ENCODE measurements at regions not wholly inside any gene's neighbourhood (a gene's known extent, or its start where the extent isn't known, plus 50 kb on each side); places are given as distances from the start of the nearest gene placed in this dataset.

DNA sequence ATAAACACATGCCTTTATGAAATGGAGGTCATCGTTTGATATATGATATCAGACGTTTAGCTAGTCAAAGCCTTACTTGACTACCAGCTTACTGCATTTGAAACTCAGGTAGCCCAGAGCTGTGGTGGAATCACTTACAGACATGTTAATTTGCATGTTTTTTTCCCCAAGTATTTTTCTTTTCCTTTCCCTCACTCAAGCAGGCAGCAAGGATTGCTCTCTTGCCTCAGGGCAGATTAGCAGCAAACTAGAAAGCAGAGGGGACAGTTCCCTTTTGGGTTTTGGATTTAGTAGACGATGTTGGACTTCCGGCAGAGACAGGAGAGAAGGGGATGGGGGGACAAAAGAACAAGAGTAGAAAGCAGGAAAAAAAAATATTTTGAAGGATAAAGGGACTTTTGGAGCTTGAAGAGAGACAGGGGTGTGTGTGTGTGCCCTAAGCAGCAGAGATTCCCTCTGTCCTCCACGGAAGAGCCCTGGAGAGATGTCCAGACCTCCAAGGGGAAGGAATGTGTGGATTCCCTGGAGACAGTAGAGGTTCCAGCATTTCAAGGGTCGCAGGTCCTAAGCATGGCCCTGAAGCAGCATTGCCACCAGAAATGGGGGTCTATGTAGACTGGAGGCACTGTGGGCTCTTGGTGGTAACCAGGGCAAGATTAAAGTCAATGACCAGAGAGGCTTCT is 86.8 kb upstream of the CADPS start (continued):
- TF ChIP-seq, protein P1, sequence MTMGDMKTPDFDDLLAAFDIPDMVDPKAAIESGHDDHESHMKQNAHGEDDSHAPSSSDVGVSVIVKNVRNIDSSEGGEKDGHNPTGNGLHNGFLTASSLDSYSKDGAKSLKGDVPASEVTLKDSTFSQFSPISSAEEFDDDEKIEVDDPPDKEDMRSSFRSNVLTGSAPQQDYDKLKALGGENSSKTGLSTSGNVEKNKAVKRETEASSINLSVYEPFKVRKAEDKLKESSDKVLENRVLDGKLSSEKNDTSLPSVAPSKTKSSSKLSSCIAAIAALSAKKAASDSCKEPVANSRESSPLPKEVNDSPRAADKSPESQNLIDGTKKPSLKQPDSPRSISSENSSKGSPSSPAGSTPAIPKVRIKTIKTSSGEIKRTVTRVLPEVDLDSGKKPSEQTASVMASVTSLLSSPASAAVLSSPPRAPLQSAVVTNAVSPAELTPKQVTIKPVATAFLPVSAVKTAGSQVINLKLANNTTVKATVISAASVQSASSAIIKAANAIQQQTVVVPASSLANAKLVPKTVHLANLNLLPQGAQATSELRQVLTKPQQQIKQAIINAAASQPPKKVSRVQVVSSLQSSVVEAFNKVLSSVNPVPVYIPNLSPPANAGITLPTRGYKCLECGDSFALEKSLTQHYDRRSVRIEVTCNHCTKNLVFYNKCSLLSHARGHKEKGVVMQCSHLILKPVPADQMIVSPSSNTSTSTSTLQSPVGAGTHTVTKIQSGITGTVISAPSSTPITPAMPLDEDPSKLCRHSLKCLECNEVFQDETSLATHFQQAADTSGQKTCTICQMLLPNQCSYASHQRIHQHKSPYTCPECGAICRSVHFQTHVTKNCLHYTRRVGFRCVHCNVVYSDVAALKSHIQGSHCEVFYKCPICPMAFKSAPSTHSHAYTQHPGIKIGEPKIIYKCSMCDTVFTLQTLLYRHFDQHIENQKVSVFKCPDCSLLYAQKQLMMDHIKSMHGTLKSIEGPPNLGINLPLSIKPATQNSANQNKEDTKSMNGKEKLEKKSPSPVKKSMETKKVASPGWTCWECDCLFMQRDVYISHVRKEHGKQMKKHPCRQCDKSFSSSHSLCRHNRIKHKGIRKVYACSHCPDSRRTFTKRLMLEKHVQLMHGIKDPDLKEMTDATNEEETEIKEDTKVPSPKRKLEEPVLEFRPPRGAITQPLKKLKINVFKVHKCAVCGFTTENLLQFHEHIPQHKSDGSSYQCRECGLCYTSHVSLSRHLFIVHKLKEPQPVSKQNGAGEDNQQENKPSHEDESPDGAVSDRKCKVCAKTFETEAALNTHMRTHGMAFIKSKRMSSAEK (CRISPR knock-in tag; IDR thresholded peaks at IDR 0.05; ENCODE audit: borderline replicate concordance), result no peak
- TF ChIP-seq HMGA2 (CRISPR knock-in tag; IDR thresholded peaks at IDR 0.05) (no peak), ZNF416 (CRISPR knock-in tag; IDR thresholded peaks at IDR 0.05) (no peak), NFATC4 (CRISPR knock-in tag; IDR thresholded peaks at IDR 0.05) (no peak), ZNF671 (CRISPR knock-in tag; IDR thresholded peaks at IDR 0.05) (no peak)
- TF ChIP-seq, protein P2, sequence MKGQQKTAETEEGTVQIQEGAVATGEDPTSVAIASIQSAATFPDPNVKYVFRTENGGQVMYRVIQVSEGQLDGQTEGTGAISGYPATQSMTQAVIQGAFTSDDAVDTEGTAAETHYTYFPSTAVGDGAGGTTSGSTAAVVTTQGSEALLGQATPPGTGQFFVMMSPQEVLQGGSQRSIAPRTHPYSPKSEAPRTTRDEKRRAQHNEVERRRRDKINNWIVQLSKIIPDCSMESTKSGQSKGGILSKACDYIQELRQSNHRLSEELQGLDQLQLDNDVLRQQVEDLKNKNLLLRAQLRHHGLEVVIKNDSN (CRISPR knock-in tag; IDR thresholded peaks at IDR 0.05), result no peak

DNA sequence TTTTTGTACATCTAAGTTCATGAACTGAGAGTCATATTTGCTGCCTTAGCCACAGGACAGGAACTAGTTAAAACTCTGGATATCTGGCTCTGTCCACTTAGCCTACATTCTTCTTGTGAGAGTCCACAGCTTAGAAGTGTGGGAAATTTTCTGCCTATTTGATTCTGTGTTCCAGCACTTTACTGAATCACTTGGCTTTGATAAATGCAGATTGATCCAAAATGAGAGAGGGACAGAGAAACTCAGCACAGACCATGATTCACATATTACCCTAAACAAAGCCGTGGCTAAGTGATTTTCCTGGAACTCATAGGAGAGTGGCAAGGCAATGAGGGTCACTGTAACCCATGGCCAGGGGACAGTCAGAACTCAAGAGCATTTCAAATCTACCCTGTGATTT is 87.5 kb upstream of the CADPS start:
- no peak overlapping the region for H3K4me3 Mint-ChIP-seq
- TF ChIP-seq, protein P3, sequence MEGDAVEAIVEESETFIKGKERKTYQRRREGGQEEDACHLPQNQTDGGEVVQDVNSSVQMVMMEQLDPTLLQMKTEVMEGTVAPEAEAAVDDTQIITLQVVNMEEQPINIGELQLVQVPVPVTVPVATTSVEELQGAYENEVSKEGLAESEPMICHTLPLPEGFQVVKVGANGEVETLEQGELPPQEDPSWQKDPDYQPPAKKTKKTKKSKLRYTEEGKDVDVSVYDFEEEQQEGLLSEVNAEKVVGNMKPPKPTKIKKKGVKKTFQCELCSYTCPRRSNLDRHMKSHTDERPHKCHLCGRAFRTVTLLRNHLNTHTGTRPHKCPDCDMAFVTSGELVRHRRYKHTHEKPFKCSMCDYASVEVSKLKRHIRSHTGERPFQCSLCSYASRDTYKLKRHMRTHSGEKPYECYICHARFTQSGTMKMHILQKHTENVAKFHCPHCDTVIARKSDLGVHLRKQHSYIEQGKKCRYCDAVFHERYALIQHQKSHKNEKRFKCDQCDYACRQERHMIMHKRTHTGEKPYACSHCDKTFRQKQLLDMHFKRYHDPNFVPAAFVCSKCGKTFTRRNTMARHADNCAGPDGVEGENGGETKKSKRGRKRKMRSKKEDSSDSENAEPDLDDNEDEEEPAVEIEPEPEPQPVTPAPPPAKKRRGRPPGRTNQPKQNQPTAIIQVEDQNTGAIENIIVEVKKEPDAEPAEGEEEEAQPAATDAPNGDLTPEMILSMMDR (IDR thresholded peaks at IDR 0.05), result no peak
- TF ChIP-seq, protein P4, sequence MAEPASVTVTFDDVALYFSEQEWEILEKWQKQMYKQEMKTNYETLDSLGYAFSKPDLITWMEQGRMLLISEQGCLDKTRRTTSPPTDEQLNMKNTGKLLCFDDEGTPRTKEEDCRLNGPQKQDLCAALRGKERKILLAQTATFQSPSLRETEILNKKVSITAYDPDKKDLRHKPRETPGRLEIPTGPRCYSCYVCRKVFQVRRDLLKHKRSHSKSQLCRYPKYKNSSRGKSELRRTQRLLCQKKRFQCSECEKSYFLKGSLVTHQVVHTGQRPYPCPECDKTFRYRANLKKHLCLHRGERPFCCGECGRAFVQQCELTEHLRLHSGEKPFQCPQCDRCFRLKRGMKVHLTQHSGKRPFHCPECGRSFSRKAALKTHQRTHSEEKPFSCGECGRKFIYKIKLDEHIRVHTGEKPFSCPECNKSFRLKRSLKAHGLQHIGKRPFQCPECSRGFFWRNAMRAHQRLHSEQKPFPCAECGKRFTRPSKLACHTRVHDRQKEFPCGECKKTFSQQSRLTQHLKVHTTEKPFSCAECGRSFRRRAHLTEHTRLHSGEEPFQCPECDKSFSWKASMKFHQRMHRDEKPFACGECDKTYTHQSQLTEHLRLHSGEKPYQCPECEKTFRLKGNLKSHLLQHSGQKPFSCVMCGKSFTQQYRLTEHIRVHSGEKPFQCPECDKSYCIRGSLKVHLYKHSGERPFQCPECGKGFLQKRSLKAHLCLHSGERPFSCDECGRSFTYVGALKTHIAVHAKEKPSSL (CRISPR knock-in tag; conservative IDR thresholded peaks at IDR 0.05), result no peak
- TF ChIP-seq, protein P5, sequence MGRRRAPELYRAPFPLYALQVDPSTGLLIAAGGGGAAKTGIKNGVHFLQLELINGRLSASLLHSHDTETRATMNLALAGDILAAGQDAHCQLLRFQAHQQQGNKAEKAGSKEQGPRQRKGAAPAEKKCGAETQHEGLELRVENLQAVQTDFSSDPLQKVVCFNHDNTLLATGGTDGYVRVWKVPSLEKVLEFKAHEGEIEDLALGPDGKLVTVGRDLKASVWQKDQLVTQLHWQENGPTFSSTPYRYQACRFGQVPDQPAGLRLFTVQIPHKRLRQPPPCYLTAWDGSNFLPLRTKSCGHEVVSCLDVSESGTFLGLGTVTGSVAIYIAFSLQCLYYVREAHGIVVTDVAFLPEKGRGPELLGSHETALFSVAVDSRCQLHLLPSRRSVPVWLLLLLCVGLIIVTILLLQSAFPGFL (CRISPR knock-in tag; IDR thresholded peaks at IDR 0.05; ENCODE audit: borderline replicate concordance), result no peak
- TF ChIP-seq, protein P6, sequence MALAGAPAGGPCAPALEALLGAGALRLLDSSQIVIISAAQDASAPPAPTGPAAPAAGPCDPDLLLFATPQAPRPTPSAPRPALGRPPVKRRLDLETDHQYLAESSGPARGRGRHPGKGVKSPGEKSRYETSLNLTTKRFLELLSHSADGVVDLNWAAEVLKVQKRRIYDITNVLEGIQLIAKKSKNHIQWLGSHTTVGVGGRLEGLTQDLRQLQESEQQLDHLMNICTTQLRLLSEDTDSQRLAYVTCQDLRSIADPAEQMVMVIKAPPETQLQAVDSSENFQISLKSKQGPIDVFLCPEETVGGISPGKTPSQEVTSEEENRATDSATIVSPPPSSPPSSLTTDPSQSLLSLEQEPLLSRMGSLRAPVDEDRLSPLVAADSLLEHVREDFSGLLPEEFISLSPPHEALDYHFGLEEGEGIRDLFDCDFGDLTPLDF (CRISPR knock-in tag; IDR thresholded peaks at IDR 0.05), result no peak
- TF ChIP-seq, protein P7, sequence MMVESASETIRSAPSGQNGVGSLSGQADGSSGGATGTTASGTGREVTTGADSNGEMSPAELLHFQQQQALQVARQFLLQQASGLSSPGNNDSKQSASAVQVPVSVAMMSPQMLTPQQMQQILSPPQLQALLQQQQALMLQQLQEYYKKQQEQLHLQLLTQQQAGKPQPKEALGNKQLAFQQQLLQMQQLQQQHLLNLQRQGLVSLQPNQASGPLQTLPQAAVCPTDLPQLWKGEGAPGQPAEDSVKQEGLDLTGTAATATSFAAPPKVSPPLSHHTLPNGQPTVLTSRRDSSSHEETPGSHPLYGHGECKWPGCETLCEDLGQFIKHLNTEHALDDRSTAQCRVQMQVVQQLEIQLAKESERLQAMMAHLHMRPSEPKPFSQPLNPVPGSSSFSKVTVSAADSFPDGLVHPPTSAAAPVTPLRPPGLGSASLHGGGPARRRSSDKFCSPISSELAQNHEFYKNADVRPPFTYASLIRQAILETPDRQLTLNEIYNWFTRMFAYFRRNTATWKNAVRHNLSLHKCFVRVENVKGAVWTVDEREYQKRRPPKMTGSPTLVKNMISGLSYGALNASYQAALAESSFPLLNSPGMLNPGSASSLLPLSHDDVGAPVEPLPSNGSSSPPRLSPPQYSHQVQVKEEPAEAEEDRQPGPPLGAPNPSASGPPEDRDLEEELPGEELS (CRISPR knock-in tag; IDR thresholded peaks at IDR 0.05), result no peak
- TF ChIP-seq MYBL2 (CRISPR knock-in tag; IDR thresholded peaks at IDR 0.05) (no peak), NFE2L1 (CRISPR knock-in tag; IDR thresholded peaks at IDR 0.05) (no peak), SP1 (CRISPR knock-in tag; conservative IDR thresholded peaks at IDR 0.05) (no peak), TCF7 (CRISPR knock-in tag; IDR thresholded peaks at IDR 0.05; ENCODE audit: low read depth) (no peak), CBFB (CRISPR knock-in tag; IDR thresholded peaks at IDR 0.05; ENCODE audit: low read depth) (no peak), TEAD1 (CRISPR knock-in tag; IDR thresholded peaks at IDR 0.05) (no peak), JUN (CRISPR knock-in tag; IDR thresholded peaks at IDR 0.05) (no peak), NR1H2 (CRISPR knock-in tag; IDR thresholded peaks at IDR 0.05) (no peak)
- ChIA-PET POLR2A (no interaction called here), CTCF (no interaction called here)
- H3K9me3 Mint-ChIP-seq, result no peaks in the 10 kb centered on the region
- H3K4me1 Mint-ChIP-seq, result peaks cover 27% of the 10 kb centered on the region
- H3K36me3 Mint-ChIP-seq, result peaks cover 12% of the 10 kb centered on the region
- DNase-seq (ENCODE audit: low spot score) (no peak), ATAC-seq (no peak)
- H3K27me3 Mint-ChIP-seq (ENCODE audit: low read depth), result no peaks in the 10 kb centered on the region
- H3K27ac Mint-ChIP-seq, result no peak overlapping the region
